Esophagus mucosa (tissue), 1 donor: ENCODE measurements at regions not wholly inside any gene's neighbourhood (a gene's known extent, or its start where the extent isn't known, plus 50 kb on each side); places are given as distances from the start of the nearest gene placed in this dataset.

Source experiments
- ATAC-seq: fragments of 200-7000 bp; cut with Tn5 transposase; one replicate; pipeline ENCODE4 v1.9.1; 2020
- donor health status: DM: yes; HTN: yes; CAD: no.

DNA sequence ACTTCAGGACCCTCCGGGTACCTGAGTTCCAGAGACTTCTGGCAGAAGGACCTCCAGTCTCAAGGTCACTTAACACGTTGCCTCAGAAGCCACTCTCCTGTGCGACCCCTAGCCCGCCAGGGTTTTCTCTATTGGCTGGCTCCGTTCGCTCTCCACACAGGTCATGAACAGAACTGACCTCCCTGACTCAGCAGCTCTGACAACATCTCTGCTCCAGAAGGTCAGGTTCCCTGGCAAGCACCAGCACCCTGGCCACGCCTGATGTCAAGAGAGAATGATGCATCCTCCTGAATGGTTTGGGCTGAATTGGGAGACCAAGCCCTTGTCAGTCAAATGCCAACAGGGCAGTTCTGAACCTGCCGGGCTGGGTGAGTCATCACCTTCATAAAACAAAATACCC lies 84.3 kb upstream of the TMEM45B start:
- ATAC-seq: peak; percentile 96

DNA sequence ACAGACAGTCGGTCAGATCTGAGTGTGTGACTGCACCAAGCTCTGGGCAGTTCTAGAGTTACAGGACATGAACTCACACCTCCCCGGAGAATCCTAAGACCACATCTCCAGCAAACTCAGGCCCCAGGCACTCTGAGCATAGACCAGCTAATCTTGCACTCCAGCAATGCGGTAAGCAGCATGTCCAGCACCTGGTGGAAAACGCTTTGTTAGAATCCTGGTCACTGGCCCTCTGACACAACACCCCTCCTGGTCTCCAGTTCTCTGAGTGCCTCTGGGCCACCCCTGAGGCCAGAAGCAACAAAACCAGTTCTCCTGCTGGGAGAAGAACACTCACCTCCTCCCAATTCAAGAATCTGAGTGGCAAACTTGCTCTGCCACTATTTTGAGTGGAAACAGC lies 82.7 kb upstream of the TMEM45B start:
- ATAC-seq: peak; percentile 16

DNA sequence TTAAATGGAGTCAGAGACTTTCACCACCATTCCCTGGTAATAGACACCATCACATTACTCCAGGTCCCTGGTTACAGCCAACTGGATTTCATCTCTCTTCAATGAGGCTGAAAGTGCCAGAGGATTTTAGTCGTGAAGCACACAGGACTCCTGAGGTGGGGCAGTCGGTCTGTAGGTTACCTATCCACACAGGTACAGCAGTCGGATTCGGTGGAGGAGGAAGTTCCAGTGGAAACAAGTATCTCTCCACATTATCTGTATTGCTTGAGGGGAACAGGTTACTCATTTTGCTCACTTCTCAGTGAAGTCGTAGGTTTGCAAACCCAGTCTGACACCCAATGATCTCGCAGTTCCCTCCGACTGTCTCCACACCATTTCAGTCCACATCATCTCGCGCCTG lies 82.3 kb upstream of the TMEM45B start:
- no peak for ATAC-seq

DNA sequence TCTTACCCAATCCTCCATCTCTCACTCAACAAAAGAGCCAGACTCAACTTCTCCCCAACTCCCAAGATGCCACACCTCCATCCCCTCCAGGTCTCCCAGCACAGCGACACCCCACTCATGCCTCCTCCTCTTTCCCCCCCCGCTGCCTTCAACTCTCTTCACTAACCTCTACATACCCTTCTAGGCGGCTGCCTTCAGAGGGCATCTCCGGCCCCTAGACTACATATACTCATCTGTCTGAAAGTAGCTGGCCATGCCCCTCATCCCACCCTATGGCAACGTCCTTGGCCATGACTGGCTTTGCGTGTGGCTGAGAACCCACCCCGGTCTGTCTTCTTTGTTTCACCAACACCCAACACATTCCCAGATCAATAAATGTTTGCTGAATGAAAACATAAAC lies 81.7 kb upstream of the TMEM45B start:
- ATAC-seq: no peak

DNA sequence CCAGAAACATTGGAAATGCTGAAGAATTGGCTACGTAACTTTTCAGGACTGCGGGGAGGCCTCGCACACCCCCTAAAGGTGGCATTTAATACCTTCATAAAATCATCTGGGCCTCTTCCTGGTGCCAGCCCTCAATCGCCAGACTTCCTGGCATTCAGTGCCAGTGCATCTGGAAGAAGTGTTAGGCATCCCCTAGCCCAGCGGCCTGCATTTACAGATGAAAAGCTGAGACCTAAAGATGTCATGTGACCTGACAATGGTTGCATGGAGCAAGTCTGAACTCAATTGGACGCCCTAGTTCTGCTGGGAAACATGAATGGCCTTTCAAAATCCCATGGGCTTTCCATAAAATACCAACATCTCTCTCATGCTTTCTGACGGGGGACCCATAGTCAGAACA lies 81.0 kb upstream of the TMEM45B start:
- ATAC-seq: no peak

DNA sequence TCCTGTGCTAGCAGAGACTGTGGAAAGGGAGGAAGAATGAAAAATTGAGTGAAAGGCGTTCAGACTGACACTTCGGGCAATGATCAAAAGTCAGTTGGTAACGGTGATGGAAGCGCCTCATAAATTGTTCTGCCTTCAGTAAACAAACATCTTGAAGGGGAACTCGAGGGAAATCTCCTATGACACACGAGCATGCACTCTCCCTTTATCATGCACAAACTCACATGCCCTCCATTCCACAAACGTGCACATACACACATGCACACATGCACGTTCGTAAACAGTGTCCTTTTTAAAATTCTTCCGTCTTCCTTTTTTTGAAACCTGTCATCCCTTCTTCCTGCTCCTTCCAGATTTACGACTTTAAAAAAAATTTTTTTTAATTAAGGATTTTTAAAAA lies 77.8 kb upstream of the TMEM45B start:
- no peak for ATAC-seq

DNA sequence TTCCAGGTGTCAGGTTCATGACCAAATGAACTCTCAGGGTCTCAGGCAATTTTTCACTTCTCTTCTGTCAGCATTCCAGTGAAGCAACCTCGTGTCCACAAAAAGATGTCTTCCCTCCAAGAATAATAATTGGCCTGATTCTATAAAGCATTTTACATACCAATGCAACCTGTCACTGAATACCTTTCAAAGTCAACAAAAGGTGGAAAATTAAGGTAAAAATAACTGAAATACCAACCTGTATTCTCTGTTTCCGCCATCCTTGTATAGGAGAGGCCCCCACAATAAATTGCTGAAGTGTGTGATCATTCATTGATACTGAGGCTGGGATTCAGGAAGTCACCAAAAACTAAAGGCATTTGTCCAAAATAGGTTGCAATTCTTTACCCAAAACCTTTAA lies 77.4 kb upstream of the TMEM45B start:
- no peak for ATAC-seq

DNA sequence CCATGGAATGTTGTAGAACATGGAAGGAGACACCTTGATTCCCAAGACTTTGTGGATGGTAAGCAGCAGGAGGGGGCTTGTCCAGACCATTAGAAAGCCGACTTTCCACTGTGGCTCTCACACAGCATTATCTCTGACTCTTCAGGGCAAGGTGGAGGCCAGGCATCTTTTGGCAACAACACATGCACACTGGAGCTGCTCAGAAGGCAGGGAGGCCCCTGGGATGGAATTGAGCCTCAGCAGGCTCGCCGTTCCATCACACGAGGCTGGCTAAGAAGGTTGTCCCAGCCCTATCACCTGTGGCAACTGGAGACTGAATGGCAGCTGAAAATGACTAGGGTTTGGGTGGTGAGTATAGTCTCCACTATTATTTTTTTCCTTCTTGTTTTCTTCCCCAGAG lies 76.3 kb upstream of the TMEM45B start:
- ATAC-seq: no peak

DNA sequence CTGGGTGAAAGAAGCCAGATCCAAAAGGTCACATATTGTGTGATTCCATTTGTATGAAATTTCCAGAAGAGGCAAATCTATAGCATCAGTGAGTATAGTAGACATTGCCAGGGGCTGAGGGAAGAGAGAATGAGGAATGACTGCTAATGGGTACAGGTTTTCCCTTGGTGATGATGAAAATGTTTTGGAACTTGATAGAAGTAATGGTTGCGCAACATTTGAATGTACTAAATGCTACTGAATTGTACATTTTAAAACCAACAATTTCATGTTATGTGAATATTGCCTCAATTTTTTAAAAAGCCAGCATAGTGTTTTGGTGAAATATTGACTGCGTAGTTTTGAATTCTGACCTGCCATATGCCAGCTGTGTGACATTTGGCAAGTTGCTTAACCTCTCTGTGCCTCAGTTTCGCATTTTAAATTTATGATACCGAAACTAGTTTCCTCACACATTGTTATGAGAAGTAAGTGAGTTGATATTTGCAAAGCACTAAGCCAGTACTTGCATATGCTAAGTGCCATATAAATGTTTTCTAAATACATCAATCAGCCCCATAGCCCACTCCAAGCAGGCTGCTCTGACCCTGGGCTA lies 75.4 kb upstream of the TMEM45B start:
- ATAC-seq: no peak

DNA sequence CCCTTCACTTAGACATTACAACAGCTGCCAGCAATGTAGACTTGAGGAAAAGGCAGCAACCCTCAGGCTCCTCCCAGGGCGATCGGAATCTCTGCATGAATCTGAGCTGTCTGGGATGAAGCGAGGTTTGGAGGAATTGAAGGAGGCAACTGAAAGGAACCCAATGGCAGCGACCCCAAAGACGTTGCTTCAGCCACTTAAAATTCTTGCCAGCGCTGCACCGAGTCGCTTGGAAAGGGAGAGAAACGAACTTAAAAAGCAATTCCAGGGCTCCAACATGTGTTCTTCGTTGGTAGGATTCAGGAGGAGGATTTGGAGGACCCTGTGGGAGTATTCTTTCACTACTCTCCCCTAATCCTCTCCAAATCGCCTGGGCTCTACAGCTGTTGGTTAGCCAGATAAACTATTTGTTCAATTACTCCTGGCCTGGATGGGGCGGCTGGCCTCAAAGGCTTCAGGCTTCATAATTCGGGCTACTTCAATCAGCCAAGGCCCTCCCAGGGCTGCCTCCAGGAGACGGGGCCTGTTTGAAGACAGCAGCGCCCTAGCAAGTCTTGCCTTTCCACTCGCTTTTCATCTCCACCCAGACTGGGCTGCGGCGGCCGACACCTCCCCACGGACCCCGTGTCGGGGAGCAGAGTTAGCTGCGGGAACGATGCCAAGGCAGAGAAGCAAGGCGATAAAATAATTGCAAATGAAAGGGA lies 72.4 kb upstream of the TMEM45B start:
- ATAC-seq: no peak

DNA sequence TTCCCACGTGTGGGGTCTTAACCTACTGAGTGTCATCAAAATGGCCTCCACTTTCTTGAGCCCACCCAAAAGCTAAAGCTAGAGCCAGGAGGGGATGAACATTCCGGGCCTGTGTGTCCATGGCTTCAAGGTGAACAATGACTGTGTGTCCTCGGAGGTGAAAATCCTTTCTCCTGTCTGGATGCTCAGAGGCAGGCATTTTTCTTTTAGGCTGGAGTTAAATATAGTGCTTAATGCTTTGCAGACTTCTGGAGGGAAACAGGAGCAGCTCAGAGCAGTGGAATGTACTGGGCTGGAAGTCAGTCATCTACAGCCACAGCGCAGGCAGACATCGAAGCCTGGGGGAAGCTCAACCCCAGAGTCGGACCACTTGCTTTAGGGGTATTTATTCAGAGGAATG lies 68.6 kb upstream of the TMEM45B start:
- no peak for ATAC-seq

DNA sequence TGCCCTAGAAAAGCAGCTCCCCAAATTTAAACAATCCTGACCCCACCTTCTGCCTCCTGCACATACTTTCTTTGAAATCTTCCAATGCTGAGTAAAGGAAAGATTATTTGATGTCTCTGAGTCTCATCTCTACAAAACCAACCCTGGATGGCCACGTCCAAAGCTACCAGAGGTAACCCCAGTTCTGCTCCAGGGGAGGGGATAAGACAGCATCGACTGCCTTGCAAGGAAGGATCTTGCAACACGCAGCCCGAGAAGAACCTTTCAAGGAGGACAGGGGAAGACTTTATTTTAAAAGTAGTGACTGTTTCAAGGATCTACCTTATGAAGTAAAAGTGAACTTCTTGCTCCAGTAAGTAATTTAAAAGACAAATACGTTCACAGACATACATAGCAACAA lies 66.5 kb upstream of the TMEM45B start:
- no peak for ATAC-seq

DNA sequence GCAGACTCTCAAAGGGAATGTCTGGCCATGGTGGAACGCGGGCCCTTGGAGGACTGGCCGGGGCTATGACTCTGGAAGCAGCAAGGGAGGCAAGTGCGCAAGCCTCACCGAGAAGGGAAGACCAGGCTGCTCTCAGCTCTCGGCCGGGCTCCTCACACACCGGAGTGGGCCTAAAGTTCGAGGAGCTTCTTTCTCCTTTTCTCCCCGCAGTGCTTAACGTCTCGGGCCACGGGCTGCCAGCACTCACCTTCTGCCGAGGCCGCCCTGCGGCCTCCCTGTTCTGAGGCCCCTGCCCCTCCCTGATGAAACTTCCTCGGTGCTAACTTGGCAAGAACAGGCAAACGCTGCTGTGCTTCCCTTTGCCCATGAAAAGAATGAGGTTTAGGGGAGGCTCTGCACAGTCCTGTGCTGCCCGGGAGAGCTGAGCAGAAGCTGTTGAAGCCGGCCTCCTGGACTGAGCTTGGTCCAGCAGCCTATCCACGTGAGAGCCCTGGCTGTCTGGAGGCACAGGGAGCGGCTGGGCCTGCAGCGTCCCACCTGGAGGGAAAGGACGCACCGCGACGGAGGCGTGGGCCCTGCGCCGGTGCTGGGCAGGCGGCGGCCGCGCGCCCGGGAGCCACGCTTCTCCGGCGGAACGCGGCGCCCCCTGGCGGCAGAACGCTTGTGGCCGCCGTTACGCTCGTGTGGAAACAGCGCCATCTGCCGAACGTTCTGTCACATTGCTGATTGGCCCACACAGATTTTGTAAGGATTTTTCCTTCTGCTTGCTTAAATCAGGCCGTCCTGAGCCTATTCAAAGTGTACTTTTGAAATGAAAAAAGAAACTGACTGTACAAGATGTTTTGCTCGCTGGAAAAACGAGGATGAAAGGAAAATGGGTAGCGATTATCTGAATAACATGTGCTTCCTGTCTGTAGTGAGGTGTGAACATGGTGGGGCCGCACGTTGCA lies 65.0 kb upstream of the TMEM45B start:
- ATAC-seq: peak; percentile 97

DNA sequence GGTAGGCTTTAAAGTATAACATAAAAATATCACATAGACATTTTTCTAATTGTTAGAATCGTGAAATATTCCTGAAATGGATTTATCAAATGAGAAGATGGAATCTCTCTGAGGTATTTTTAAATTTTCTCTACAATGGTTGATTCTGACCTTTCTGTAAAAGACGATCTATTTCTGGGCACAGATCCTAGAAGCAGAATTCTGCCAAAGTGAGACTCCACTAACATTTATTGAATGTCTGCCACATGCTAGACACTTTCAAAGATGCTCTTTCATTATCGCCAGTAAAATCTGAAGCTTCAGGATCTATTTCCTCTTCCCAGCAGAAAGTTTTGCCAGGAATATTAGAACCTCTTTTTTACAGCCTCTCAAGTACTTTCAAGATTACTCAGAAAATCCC lies 64.1 kb upstream of the TMEM45B start:
- no peak for ATAC-seq

DNA sequence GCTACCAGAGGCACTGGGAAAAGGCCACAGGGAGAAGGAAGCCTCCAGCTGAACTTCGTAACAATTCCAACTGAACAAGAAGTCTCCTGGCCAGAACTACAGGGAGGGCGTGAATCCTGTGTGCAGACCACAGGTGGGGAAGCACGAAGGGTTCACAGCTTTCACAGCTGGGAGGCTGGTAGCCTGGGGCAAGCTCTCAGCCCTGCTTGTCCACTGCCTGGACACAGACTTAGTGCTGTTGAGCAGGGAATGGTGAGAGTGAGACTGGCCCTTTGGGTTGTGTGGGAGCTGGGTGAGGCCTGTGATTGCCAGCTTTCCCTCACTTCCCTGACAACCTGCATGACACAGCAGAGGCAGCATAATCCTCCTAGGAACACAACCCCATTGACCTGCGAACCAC lies 52.1 kb upstream of the TMEM45B start:
- ATAC-seq: peak; percentile 44

DNA sequence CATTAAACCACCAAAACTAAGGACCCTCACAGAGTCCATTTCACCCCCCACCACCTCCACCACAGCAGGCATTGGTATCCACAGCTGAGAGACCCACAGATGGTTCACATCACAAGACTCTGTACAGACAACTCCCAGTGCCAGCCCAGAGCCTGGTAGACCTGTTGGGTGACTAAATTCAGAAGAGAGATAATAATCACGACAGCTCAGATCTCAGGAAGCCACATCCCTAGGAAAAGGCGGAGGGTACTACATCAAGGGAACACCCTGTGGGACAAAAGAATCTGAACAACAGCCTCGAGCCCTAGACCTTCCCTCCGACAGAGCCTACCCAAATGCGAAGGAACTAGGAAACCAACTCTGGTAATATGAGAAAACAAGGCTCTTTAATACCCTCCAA lies 51.4 kb upstream of the TMEM45B start:
- peak; percentile 58 for ATAC-seq
